ENCODE measurements at regions not wholly inside any gene's neighbourhood (a gene's known extent, or its start where the extent isn't known, plus 50 kb on each side); places are given as distances from the start of the nearest gene placed in this dataset.

DNA sequence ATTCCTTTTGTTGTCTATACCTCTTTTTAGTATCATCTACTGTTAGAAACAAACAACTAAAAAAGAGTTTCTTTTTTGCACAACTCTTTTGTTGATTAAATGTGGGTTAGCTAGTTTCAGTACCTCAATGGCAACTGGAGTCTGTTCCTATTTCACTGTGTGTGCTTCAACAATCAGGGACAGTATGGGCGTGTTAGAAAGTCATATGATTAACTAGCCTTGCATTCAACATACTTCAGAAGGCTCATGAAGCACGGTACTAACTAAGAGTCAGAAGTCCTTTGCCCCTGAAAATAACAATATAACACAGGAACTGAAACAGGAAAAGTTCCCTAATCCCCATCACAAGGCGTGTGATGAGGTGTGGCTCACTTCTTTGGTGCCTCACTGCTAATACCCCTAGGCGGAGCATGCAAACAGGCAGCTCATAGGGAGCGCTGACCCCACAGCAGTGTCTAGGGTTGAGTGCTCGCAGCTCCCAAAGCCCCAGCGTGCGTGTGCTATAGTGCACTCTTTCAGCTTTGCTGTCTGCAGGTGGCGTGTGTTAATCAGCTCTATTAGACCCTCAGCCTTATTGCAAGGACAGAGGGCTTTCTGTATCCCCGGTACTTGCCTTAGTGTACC, 203.1 kb upstream of the NDST3 start:
- TF ChIP-seq POLR2A (IDR thresholded peaks at IDR 0.05) = no peak
- TF ChIP-seq, protein P1, sequence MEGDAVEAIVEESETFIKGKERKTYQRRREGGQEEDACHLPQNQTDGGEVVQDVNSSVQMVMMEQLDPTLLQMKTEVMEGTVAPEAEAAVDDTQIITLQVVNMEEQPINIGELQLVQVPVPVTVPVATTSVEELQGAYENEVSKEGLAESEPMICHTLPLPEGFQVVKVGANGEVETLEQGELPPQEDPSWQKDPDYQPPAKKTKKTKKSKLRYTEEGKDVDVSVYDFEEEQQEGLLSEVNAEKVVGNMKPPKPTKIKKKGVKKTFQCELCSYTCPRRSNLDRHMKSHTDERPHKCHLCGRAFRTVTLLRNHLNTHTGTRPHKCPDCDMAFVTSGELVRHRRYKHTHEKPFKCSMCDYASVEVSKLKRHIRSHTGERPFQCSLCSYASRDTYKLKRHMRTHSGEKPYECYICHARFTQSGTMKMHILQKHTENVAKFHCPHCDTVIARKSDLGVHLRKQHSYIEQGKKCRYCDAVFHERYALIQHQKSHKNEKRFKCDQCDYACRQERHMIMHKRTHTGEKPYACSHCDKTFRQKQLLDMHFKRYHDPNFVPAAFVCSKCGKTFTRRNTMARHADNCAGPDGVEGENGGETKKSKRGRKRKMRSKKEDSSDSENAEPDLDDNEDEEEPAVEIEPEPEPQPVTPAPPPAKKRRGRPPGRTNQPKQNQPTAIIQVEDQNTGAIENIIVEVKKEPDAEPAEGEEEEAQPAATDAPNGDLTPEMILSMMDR (IDR thresholded peaks at IDR 0.05) = no peak
- Histone ChIP-seq H3K27ac (no peak overlapping the region), H3K9me3 (no peaks in the 10 kb centered on the region), H3K36me3 (no peaks in the 10 kb centered on the region), H3K27me3 (no peaks in the 10 kb centered on the region), H3K4me3 (no peak overlapping the region), H3K4me1 (no peaks in the 10 kb centered on the region)
- intact Hi-C loops (cut with DNase I; ENCODE audit: low total_unique reads) = no loop called here
- DNase-seq = no peak

DNA sequence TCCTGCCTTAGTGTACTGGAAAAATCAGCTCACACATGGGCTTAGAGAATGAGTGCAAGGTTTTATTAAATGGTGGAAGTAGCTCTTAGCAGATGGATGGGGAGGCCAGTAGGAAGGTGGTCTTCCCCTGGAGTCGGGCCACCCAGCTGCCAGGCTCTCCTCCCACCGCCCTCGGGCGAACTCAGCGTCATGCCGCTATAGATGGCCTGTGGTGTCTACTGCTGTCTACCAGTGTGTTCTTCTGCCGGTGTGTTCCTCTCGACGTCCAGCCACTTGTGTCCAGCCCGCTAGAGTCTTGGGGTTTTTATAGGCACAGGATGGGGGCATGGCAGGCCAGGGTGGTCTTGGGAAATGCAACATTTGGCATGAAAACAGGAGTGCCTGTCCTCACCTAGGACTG, 198.7 kb upstream of the NDST3 start:
- intact Hi-C loops (cut with DNase I; ENCODE audit: low total_unique reads) = no loop called here
- Histone ChIP-seq H3K27ac (no peak overlapping the region), H3K4me1 (no peaks in the 10 kb centered on the region), H3K27me3 (no peaks in the 10 kb centered on the region), H3K9me3 (no peaks in the 10 kb centered on the region), H3K36me3 (no peaks in the 10 kb centered on the region), H3K4me3 (no peak overlapping the region)
- TF ChIP-seq POLR2A (IDR thresholded peaks at IDR 0.05) = no peak
- TF ChIP-seq, protein P1 (IDR thresholded peaks at IDR 0.05) = no peak
- no peak for DNase-seq

DNA sequence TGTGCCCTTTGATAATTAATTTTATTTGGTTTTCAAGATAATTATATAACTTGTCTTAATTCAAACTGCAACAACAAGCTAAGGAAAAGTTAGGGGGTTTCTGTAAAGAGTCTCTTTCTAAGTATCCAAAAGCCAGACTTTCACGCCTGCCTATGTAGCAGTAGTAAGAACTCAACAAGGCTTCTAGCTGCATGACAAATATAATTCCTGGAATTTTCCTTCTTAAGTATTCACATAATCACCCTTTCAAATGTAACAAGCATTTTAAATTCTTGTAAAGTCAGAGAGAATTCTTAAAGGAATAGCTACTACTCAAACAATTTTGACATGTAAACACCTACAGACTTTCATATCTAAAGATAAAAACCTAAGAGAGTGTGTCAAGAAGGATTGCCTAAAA, 189.7 kb upstream of the NDST3 start:
- no peak overlapping the region for H3K4me3 ChIP-seq
- H3K9me3 ChIP-seq = no peaks in the 10 kb centered on the region
- DNase-seq = no peak
- no peaks in the 10 kb centered on the region for H3K27me3 ChIP-seq
- intact Hi-C loops (cut with DNase I; ENCODE audit: low total_unique reads) = no loop called here
- no peak for TF ChIP-seq POLR2A (IDR thresholded peaks at IDR 0.05)
- TF ChIP-seq, protein P1 (IDR thresholded peaks at IDR 0.05) = no peak
- H3K36me3 ChIP-seq = no peaks in the 10 kb centered on the region
- H3K27ac ChIP-seq = no peak overlapping the region
- no peaks in the 10 kb centered on the region for H3K4me1 ChIP-seq

- Histone ChIP-seq H3K27ac (no peak overlapping the region), H3K27me3 (no peaks in the 10 kb centered on the region), H3K4me1 (no peaks in the 10 kb centered on the region), H3K9me3 (no peaks in the 10 kb centered on the region), H3K36me3 (no peaks in the 10 kb centered on the region), H3K4me3 (no peak overlapping the region)
- DNase-seq = no peak
- intact Hi-C loops (cut with DNase I; ENCODE audit: low total_unique reads) = no loop called here
- TF ChIP-seq, protein P1 (IDR thresholded peaks at IDR 0.05) = no peak
- no peak for TF ChIP-seq POLR2A (IDR thresholded peaks at IDR 0.05)
Measured at GRCh38 chr4:117845270-117845669, 189.0 kb upstream of the NDST3 start.

DNA sequence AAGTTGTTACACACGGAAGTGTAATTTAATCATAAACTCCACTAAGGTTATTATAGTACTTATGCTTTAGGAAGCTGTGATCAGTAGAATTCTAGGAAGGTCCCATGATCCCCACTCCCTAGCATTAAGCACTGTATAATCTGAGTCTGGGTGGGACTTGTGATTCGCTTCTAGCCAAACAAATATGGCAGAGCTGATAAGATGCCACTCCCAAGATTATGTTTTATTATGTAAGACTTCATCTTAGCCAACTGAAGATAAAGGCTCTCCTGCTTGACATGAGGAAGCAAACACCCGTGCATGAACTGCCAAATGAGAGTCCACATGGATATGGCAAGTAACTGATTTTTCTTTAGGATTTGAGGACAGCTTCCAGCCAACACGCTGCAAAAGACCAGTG, 186.4 kb upstream of the NDST3 start:
- Histone ChIP-seq H3K27me3 (no peaks in the 10 kb centered on the region), H3K27ac (no peak overlapping the region), H3K4me1 (no peaks in the 10 kb centered on the region), H3K9me3 (no peaks in the 10 kb centered on the region), H3K4me3 (no peak overlapping the region), H3K36me3 (no peaks in the 10 kb centered on the region)
- TF ChIP-seq, protein P1 (IDR thresholded peaks at IDR 0.05) = no peak
- TF ChIP-seq POLR2A (IDR thresholded peaks at IDR 0.05) = no peak
- intact Hi-C loops (cut with DNase I; ENCODE audit: low total_unique reads) = no loop called here
- DNase-seq = no peak
